Neuronal stem cell (in vitro differentiated cells): ENCODE measurements at regions not wholly inside any gene's neighbourhood (a gene's known extent, or its start where the extent isn't known, plus 50 kb on each side); places are given as distances from the start of the nearest gene placed in this dataset.

Source experiments
- DNase-seq: peaks from one replicate; pipeline ENCODE4 v3.0.0-alpha.2; 2013; ENCODE audit warnings: low spot score
- H2AFZ ChIP-seq: one replicate; pipeline ENCODE4 v1.6.1; 2013; ENCODE audit warnings: mild to moderate bottlenecking, low read length, inconsistent platforms
- H2AK5ac ChIP-seq: 2 replicates; pipeline ENCODE4 v1.6.1; 2013; ENCODE audit warnings: low read depth, mild to moderate bottlenecking, inconsistent platforms, low read length, moderate library complexity, mixed read lengths
- H2BK120ac ChIP-seq: 2 replicates; pipeline ENCODE4 v1.6.1; 2013; ENCODE audit warnings: low read depth, mild to moderate bottlenecking, inconsistent platforms, low read length, moderate library complexity, mixed read lengths
- H2BK12ac ChIP-seq: one replicate; pipeline ENCODE4 v1.6.1; 2013; ENCODE audit warnings: low read length, inconsistent platforms
- H2BK15ac ChIP-seq: 2 replicates; pipeline ENCODE4 v1.6.1; 2013; ENCODE audit warnings: mild to moderate bottlenecking, low read length, inconsistent platforms, mixed read lengths
- H2BK5ac ChIP-seq: one replicate; pipeline ENCODE4 v1.6.1; 2013; ENCODE audit warnings: inconsistent platforms, mild to moderate bottlenecking, low read length, moderate library complexity
- H3K14ac ChIP-seq: one replicate; pipeline ENCODE4 v1.6.1; 2013; ENCODE audit warnings: low read length, inconsistent platforms
- H3K18ac ChIP-seq: 2 replicates; pipeline ENCODE4 v1.6.1; 2013; ENCODE audit warnings: low read length, inconsistent platforms
- H3K23ac ChIP-seq: 2 replicates; pipeline ENCODE4 v1.6.1; 2013; ENCODE audit warnings: low read depth, mild to moderate bottlenecking, mixed read lengths, low read length, inconsistent platforms; ENCODE audit not compliant: poor library complexity
- H3K27ac ChIP-seq: replicated peaks from 3 replicates; pipeline ENCODE4 v1.5.1; 2013; ENCODE audit warnings: low read length, inconsistent platforms
- H3K27me3 ChIP-seq, 3 experiments: 2 replicates each; pipeline ENCODE4 v1.6.1; 2013; ENCODE audit warnings: low read length in 3 of 3, mild to moderate bottlenecking in 2 of 3, inconsistent platforms in 1 of 3, low read depth in 1 of 3, mixed read lengths in 1 of 3, moderate library complexity in 1 of 3; ENCODE audit not compliant: control insufficient read depth in 3 of 3, insufficient read depth in 3 of 3
- H3K36me3 ChIP-seq, 2 donors: replicated peaks in 1 of 2; 2 replicates each; pipeline ENCODE4 v1.6.1; 2013; ENCODE audit warnings: low read length in 2 of 2; ENCODE audit not compliant: control insufficient read depth in 2 of 2, insufficient read depth in 2 of 2
- H3K4ac ChIP-seq: 2 replicates; pipeline ENCODE4 v1.6.1; 2013; ENCODE audit warnings: inconsistent platforms, mild to moderate bottlenecking, low read length, moderate library complexity
- H3K4me1 ChIP-seq, 2 donors: 1 replicate in 1 of 2; 2 replicates in 1 of 2; pipeline ENCODE4 v1.6.1; 2013; ENCODE audit warnings: low read length in 2 of 2, low read depth in 1 of 2; ENCODE audit not compliant: control insufficient read depth in 2 of 2, insufficient read depth in 1 of 2
- H3K4me2 ChIP-seq: one replicate; pipeline ENCODE4 v1.6.1; 2013; ENCODE audit warnings: mild to moderate bottlenecking, low read length, inconsistent platforms; ENCODE audit not compliant: insufficient read depth, poor library complexity, severe bottlenecking
- H3K4me3 ChIP-seq, 2 donors: 2 replicates each; pipeline ENCODE4 v1.5.1; 2013; ENCODE audit warnings: low read length in 2 of 2, mild to moderate bottlenecking in 2 of 2, inconsistent platforms in 1 of 2, moderate library complexity in 1 of 2
- H3K79me1 ChIP-seq: one replicate; pipeline ENCODE4 v1.6.1; 2013; ENCODE audit warnings: low read depth, mild to moderate bottlenecking, inconsistent platforms, low read length, moderate library complexity
- H3K9ac ChIP-seq: one replicate; pipeline ENCODE4 v1.6.1; 2013; ENCODE audit warnings: mild to moderate bottlenecking, low read depth, low read length, inconsistent platforms; ENCODE audit not compliant: poor library complexity
- H3K9me3 ChIP-seq, 2 donors: replicated peaks in 1 of 2; 2 replicates each; pipeline versions ENCODE3 to v1.6.1; 2013; ENCODE audit warnings: low read length in 2 of 2, mild to moderate bottlenecking in 2 of 2, inconsistent platforms in 1 of 2, low read depth in 1 of 2, mixed read lengths in 1 of 2, moderate library complexity in 1 of 2; ENCODE audit not compliant: control insufficient read depth in 2 of 2, insufficient read depth in 1 of 2
- H4K8ac ChIP-seq: one replicate; pipeline ENCODE4 v1.6.1; 2013; ENCODE audit warnings: low read depth, mild to moderate bottlenecking, inconsistent platforms, low read length, moderate library complexity
- H4K91ac ChIP-seq: one replicate; pipeline ENCODE4 v1.6.1; 2013; ENCODE audit warnings: low read length, low read depth, mild to moderate bottlenecking, inconsistent platforms; ENCODE audit not compliant: poor library complexity
- WGBS, 2 donors: extraction: QIAGEN DNeasy Blood & Tissue Kit; methylation state at CpG; one replicate each; pipeline ENCODE4 v1.1.7; 2013; ENCODE audit warnings: missing lambda C conversion rate in 2 of 2, mixed read lengths in 1 of 2; ENCODE audit not compliant: insufficient read length in 2 of 2, insufficient replicate concordance in 1 of 2; ENCODE audit errors: extremely low coverage in 2 of 2; 5-methylcytosine and 5-hydroxymethylcytosine counted together

GRCh38 chr5:17438027-17438426 lies 60.0 kb upstream of the TAF11L2 start:
- Histone ChIP-seq H3K4me2 (no peak overlapping the region), H2AFZ (no peak overlapping the region), H3K4me1 (no peaks in the 10 kb centered on the region), H3K36me3 (no peaks in the 10 kb centered on the region), H2BK15ac (no peak overlapping the region), H3K4me3 (no peak overlapping the region), H3K27ac (no peak overlapping the region), H2AK5ac (no peak overlapping the region), H2BK5ac (no peak overlapping the region), H3K9me3 (peaks cover 0 to 2% of the 10 kb centered on the region in 2 donors), H4K8ac (no peak overlapping the region), H3K27me3 (no peaks in the 10 kb centered on the region), H3K9ac (no peak overlapping the region), H3K4ac (no peak overlapping the region), H2BK12ac (no peak overlapping the region), H3K79me1 (no peaks in the 10 kb centered on the region), H3K14ac (no peak overlapping the region), H3K18ac (no peak overlapping the region), H2BK120ac (no peak overlapping the region), H3K23ac (no peak overlapping the region), H4K91ac (no peak overlapping the region)
- WGBS, 2 donors = no CpG with 5 or more reads among the region's 4 CpGs
- no peak for DNase-seq

- Histone ChIP-seq H4K8ac (no peak overlapping the region), H3K27me3 (no peaks in the 10 kb centered on the region), H2BK15ac (no peak overlapping the region), H2BK12ac (no peak overlapping the region), H3K9me3 (peaks cover 0 to 2% of the 10 kb centered on the region in 2 donors), H3K4me1 (no peaks in the 10 kb centered on the region), H2AK5ac (no peak overlapping the region), H4K91ac (no peak overlapping the region), H3K18ac (no peak overlapping the region), H3K14ac (no peak overlapping the region), H3K79me1 (no peaks in the 10 kb centered on the region), H3K4me3 (no peak overlapping the region), H3K4me2 (no peak overlapping the region), H2BK5ac (no peak overlapping the region), H3K23ac (no peak overlapping the region), H2BK120ac (no peak overlapping the region), H3K36me3 (no peaks in the 10 kb centered on the region), H3K27ac (no peak overlapping the region), H3K4ac (no peak overlapping the region), H2AFZ (no peak overlapping the region), H3K9ac (no peak overlapping the region)
- DNase-seq = no peak
These were observed 58.1 kb upstream of the TAF11L2 start for GRCh38 chr5:17439956-17440355.

GRCh38 chr5:17440766-17441165 lies 57.3 kb upstream of the TAF11L2 start:
- Histone ChIP-seq H3K14ac (no peak overlapping the region), H3K23ac (no peak overlapping the region), H4K91ac (no peak overlapping the region), H3K9ac (no peak overlapping the region), H2BK5ac (no peak overlapping the region), H3K79me1 (no peaks in the 10 kb centered on the region), H3K4me2 (no peak overlapping the region), H2BK12ac (no peak overlapping the region), H3K9me3 (peaks cover 0 to 2% of the 10 kb centered on the region in 2 donors), H2BK15ac (no peak overlapping the region), H2AK5ac (no peak overlapping the region), H3K4ac (no peak overlapping the region), H2AFZ (no peak overlapping the region), H3K4me1 (no peaks in the 10 kb centered on the region), H3K18ac (no peak overlapping the region), H3K27me3 (no peaks in the 10 kb centered on the region), H3K27ac (no peak overlapping the region), H3K4me3 (no peak overlapping the region), H4K8ac (no peak overlapping the region), H3K36me3 (no peaks in the 10 kb centered on the region), H2BK120ac (no peak overlapping the region)
- DNase-seq = no peak

- no peaks in the 10 kb centered on the region for H3K79me1 ChIP-seq
- H4K8ac ChIP-seq = no peak overlapping the region
- no peak overlapping the region for H2BK5ac ChIP-seq
- H3K4ac ChIP-seq = no peak overlapping the region
- H2BK15ac ChIP-seq = no peak overlapping the region
- H3K9me3 ChIP-seq = peaks cover 0 to 2% of the 10 kb centered on the region in 2 donors
- H3K4me1 ChIP-seq = no peaks in the 10 kb centered on the region
- H2AFZ ChIP-seq = no peak overlapping the region
- no CpG with 5 or more reads among the region's 3 CpGs for WGBS, 2 donors
- H2BK120ac ChIP-seq = no peak overlapping the region
- no peak overlapping the region for H3K9ac ChIP-seq
- no peak overlapping the region for H3K4me2 ChIP-seq
- no peak overlapping the region for H3K18ac ChIP-seq
- H3K4me3 ChIP-seq = no peak overlapping the region
- H3K27me3 ChIP-seq = no peaks in the 10 kb centered on the region
- no peak overlapping the region for H2AK5ac ChIP-seq
- H3K23ac ChIP-seq = no peak overlapping the region
- no peak overlapping the region for H3K14ac ChIP-seq
- no peaks in the 10 kb centered on the region for H3K36me3 ChIP-seq
- no peak overlapping the region for H3K27ac ChIP-seq
- H2BK12ac ChIP-seq = no peak overlapping the region
- DNase-seq = no peak
- no peak overlapping the region for H4K91ac ChIP-seq
These were observed 56.7 kb upstream of the TAF11L2 start for GRCh38 chr5:17441351-17441750.
